ENCODE measurements at regions not wholly inside any gene's neighbourhood (a gene's known extent, or its start where the extent isn't known, plus 50 kb on each side); places are given as distances from the start of the nearest gene placed in this dataset.
"Not testable (repeated sequence)": the region's sequence is repeated elsewhere in the genome, so short reads cannot be mapped to it uniquely, and the experiment has no call there.

GRCh38 chr20:40283689-40284088, 405.3 kb downstream of the MAFB start:
- DNase-seq (ENCODE audit: low read depth in 2 of 2, low spot score in 1 of 2) = no peak

DNA sequence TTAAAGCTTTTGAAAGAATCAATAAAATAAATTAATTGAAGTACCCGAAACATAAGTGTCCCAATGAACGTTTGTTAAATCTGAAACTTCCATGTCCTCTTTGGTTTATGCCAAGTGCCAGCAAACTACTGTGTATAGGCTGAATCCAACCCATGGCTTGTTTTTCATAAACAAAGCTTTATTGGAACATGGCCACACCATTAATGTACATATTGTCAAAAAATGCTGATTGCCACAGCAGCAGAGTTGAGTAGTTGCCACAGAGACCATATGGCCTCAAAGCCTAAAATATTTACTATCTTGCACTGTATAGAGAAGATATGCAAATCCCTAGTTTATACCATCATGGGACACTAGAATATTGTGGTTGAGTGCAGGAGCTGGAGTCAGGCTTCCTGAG, 406.1 kb downstream of the MAFB start:
- no peak for DNase-seq (ENCODE audit: low read depth in 2 of 2, low spot score in 1 of 2)

DNA sequence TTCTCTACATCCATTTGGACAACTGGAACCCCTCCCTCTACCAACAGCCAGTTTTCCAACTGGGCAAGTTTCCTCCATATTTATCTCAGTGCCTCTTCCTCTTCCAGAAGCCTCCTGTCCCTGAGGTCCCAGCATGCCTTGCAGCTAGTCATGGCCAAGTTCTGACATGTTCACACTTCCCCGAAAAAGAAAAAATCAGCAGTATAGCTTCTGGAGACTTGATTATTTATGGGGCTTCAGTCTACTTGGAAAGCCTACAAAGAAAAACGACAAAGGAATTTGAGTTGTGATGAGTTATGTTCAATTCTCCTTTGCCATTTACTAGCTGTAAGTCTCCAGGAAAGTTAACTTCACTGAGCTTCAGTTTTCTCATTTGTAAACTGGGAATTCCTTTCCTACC, 406.5 kb downstream of the MAFB start:
- no peak for DNase-seq (ENCODE audit: low read depth in 2 of 2, low spot score in 1 of 2)

DNA sequence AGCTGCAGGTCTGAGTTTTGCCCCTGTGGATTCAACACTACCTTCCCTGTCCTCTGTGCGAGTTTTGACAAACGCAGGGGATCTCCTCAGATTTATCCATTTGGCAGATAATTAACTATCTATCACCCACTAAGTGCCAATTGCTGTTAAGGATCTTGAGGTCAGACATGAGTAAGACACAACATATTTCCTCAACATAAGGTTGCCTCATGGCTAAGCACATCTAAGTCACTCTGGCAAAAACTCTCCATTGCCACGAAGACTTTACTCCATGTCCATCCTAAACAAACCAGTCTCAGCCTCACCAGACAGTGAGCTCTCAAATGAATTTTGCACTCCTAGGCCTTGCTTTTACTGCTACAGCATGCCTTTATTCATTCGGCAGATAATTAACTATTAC, 408.4 kb downstream of the MAFB start:
- DNase-seq (ENCODE audit: low read depth in 2 of 2, low spot score in 1 of 2) = no peak

DNA sequence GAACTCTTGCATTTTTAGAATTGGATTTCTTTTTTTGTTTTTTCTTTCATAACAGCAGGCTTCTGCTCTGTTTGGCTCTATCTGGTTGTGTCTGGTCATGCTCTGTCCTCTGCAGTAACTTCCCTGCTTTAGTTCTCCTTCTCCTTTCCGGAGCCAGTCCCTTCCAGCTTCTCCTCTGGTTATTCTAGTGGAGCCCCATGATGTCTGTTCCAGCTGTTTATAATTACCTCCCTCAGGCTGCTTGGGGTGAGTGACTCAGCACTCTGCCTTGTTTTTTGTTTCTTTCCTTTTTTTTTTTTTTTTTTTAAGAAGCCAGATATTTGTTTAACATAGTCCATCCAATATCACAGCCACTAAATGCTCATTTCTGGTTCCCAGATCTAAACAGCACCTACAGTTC, 409.6 kb downstream of the MAFB start:
- DNase-seq (ENCODE audit: low read depth in 2 of 2, low spot score in 1 of 2) = no peak

DNA sequence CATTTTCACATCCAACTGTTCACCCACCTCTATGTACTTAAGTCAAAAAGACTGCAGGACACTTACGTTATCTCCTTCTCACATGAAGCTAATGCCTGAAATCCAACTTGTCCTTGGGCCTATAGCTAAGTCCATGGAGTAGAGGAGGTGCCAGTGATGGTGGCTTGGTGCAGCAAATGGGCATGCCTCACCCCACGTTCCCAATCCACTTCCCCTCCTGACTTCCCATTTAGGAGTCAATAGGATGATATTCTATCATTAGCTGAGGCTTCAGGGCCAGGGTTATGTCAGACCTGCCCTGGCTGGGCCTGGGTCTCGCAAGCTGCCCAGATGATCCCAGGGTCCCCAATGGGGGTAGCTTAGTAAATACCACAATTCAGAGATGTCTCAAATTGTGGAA, 410.4 kb downstream of the MAFB start:
- no peak for DNase-seq (ENCODE audit: low read depth in 2 of 2, low spot score in 1 of 2)

DNA sequence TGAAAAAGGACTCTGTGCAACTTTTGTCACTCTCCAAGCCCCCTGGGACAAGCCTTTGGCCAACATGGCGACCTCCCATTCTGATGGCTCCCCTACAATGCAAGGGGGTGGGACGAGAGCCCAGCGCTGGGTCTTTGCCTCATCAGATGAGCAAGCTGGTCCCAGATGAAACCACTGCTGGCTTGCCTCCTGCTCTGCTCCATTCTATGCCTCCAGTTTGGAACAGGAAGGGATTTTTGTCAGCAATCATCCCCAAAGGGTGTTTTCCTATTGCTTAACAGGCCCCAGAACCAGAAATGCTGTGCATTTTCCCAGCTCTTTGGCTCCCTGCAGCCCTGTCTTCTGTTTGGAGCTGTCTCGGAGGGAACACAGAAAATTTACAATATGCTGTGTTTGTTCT, 412.7 kb downstream of the MAFB start:
- DNase-seq (ENCODE audit: low read depth in 2 of 2, low spot score in 1 of 2) = no peak

DNA sequence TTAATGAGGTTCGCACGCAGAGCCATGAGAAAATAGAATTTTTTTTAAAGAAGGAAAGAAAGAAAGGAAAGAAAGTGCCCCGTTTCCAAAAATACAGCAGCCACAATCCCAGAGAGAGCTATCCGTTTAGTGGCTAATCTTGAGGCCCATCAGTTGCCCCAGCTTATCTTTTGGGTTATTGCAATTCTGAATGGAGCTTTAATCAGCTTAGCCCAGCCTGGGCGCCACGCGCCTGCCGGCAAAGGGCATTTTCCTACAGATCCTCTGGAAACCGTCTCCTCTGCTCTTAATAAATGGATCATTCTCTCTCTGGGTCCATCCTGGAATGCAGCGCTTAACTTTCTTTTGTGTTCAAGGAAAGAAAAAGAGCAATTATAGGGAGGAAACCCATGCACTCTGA, 413.3 kb downstream of the MAFB start:
- no peak for DNase-seq (ENCODE audit: low read depth in 2 of 2, low spot score in 1 of 2)

- no peak for DNase-seq (ENCODE audit: low read depth in 2 of 2, low spot score in 1 of 2)
Observed at GRCh38 chr20:40274912-40275533, 414.0 kb downstream of the MAFB start.

GRCh38 chr20:40269274-40269673, 419.8 kb downstream of the MAFB start:
- not testable (repeated sequence) for DNase-seq (ENCODE audit: low read depth in 2 of 2, low spot score in 1 of 2)

- no peak for DNase-seq (ENCODE audit: low read depth in 2 of 2, low spot score in 1 of 2)
Observed at GRCh38 chr20:40268321-40269075, 420.5 kb downstream of the MAFB start.

DNA sequence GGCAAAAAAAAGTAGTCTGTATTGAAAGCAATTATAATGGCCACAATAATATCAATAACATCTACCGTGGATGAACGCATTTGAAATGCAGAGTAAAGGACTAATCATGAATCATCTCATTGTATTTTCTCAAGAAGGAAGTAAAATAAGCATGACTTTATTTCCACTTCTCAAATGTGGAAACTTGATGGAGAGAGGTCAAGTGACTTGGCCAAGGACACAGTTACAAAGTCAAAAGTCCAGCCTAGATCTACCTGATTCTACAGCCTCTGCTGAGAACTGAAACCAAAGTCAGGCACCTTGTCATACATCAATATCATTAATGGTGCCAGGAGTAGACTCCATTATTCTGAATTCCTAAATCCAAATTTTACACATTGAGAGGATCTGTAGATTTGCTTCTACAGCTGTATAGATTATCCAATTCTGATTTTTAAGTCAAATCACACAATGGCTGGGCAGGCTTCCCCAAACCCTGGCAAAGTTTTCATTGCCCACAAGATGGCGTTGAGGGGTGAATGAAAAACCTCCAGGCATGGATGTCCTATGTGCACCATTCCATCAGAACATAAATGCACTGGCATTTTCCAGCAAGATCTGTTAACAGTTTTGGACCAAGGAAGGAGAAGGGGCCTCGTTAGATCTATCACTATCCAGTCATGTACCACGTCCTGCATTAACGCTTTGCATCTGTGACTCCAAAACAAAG, 423.1 kb downstream of the MAFB start:
- no peak for DNase-seq (ENCODE audit: low read depth in 2 of 2, low spot score in 1 of 2)

- no peak for DNase-seq (ENCODE audit: low read depth in 2 of 2, low spot score in 1 of 2)
Observed at GRCh38 chr20:40262219-40262618, 426.8 kb downstream of the MAFB start.

GRCh38 chr20:40258931-40259330, 430.1 kb downstream of the MAFB start:
- no peak for DNase-seq (ENCODE audit: low read depth in 2 of 2, low spot score in 1 of 2)

- no peak for DNase-seq (ENCODE audit: low read depth in 2 of 2, low spot score in 1 of 2)
Observed at GRCh38 chr20:40257763-40258162, 431.3 kb downstream of the MAFB start.

GRCh38 chr20:40255365-40255764, 433.7 kb downstream of the MAFB start:
- DNase-seq (ENCODE audit: low read depth in 2 of 2, low spot score in 1 of 2) = no peak

GRCh38 chr20:40254023-40254772, 434.8 kb downstream of the MAFB start:
- DNase-seq (ENCODE audit: low read depth in 2 of 2, low spot score in 1 of 2) = no peak

GRCh38 chr20:40251284-40251932, 437.6 kb downstream of the MAFB start:
- DNase-seq (ENCODE audit: low read depth in 2 of 2, low spot score in 1 of 2) = no peak

GRCh38 chr20:40249805-40250204, 439.2 kb downstream of the MAFB start:
- no peak for DNase-seq (ENCODE audit: low read depth in 2 of 2, low spot score in 1 of 2)

GRCh38 chr20:40245829-40246228, 443.2 kb downstream of the MAFB start:
- DNase-seq (ENCODE audit: low read depth in 2 of 2, low spot score in 1 of 2) = no peak

DNA sequence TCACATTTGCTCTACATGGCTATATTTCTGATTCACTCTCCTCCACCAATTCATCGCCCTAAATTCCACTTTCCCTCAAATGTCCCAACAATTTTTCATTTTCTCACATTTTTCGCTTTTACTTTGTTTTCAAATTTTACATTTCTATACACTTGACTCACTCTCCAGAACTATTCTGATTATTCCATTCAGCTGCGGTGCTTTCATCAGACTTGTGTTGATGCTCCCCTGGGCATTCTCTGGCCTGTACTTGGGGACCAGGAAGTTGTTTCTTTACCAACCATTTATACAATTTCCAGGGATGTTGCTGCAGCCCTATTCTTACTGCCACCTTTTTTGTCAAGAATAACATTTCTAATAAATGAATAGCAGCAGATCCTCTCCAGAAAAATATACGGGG, 444.8 kb downstream of the MAFB start:
- DNase-seq (ENCODE audit: low read depth in 2 of 2, low spot score in 1 of 2) = no peak

Data from stimulated activated CD8-positive, alpha-beta memory T cell treated with anti-CD3 and anti-CD28 coated beads, Interleukin-4, amount 100 ng/mL, for 4 hours (primary cell).